NCI-H82 (cell line): ENCODE measurements at regions not wholly inside any gene's neighbourhood (a gene's known extent, or its start where the extent isn't known, plus 50 kb on each side); places are given as distances from the start of the nearest gene placed in this dataset.

ENCODE experiments used
- DNase-seq: peaks from one replicate; lab custom pipeline; 2025; lab: John Stamatoyannopoulos, UW

GRCh38 chr7:25314731-25315267 lies 86.5 kb upstream of the NPVF start:
- no peak for DNase-seq

- no peak for DNase-seq
Measured at GRCh38 chr7:25316366-25316765, 88.1 kb upstream of the NPVF start.

- no peak for DNase-seq
Measured at GRCh38 chr7:25318047-25318446, 89.8 kb upstream of the NPVF start.

- DNase-seq: no peak
Measured at GRCh38 chr7:25319707-25320106, 91.4 kb upstream of the NPVF start.

- no peak for DNase-seq
Measured at GRCh38 chr7:25320791-25321190, 92.5 kb upstream of the NPVF start.

GRCh38 chr7:25321424-25321823 lies 93.1 kb upstream of the NPVF start:
- DNase-seq: no peak

GRCh38 chr7:25322473-25322872 lies 94.2 kb upstream of the NPVF start:
- no peak for DNase-seq

- DNase-seq: no peak
Measured at GRCh38 chr7:25325186-25325757, 97.0 kb upstream of the NPVF start.

GRCh38 chr7:25326501-25327156 lies 98.3 kb upstream of the NPVF start:
- no peak for DNase-seq

- no peak for DNase-seq
Measured at GRCh38 chr7:25329815-25330214, 101.5 kb upstream of the NPVF start.

- DNase-seq: no peak
Measured at GRCh38 chr7:25333296-25333928, 105.1 kb upstream of the NPVF start.

- DNase-seq: no peak
Measured at GRCh38 chr7:25347360-25348066, 119.2 kb upstream of the NPVF start.

- DNase-seq: no peak
Measured at GRCh38 chr7:25348104-25348503, 119.8 kb upstream of the NPVF start.

- no peak for DNase-seq
Measured at GRCh38 chr7:25349283-25350017, 121.2 kb upstream of the NPVF start.

GRCh38 chr7:25350041-25350440 lies 121.8 kb upstream of the NPVF start:
- DNase-seq: no peak

- no peak for DNase-seq
Measured at GRCh38 chr7:25351761-25352160, 123.5 kb upstream of the NPVF start.

GRCh38 chr7:25353196-25353595 lies 124.9 kb upstream of the NPVF start:
- DNase-seq: no peak

GRCh38 chr7:25353732-25354131 lies 125.4 kb upstream of the NPVF start:
- DNase-seq: no peak

GRCh38 chr7:25356534-25357151 lies 128.4 kb upstream of the NPVF start:
- no peak for DNase-seq

- no peak for DNase-seq
Measured at GRCh38 chr7:25358926-25359325, 130.6 kb upstream of the NPVF start.

GRCh38 chr7:25359471-25360059 lies 131.3 kb upstream of the NPVF start:
- no peak for DNase-seq
